NOMO-1 (cell line): ENCODE measurements at regions not wholly inside any gene's neighbourhood (a gene's known extent, or its start where the extent isn't known, plus 50 kb on each side); places are given as distances from the start of the nearest gene placed in this dataset.

Experiments used
- DNase-seq, 2 experiments: peaks; one replicate each; lab custom pipeline; 2025; ENCODE audit not compliant: unreplicated experiment in 2 of 2; lab: John Stamatoyannopoulos, UW

DNA sequence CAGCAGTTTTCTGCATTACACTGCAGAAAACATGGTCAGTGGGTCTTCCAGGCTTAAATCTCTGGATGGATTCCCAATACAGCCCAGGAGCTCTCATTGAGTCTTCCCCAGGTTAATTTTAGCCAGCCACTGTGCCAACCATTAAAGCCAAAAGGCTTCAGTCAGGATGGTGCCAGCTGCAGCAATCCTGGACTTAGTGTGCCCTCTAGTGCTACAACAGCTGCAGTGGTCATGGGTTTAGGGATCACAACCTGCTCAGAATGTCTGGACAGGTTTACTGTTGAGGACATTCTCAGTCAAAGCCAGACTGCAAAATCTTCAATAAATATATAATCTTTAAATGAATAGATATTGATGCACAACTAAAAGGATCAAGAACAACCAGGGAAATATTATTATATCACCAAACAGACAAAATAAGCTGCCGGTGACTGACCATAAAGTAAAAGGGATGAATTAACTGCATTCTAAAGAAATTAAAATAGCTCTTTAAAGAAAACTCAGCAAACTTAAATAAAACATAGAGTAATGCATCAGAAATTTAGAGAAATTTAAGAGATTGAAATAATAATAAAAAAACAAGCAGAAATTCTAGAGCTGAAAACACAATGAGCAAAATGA lies 639.9 kb downstream of the SPOCK3 start:
- DNase-seq = no peak

DNA sequence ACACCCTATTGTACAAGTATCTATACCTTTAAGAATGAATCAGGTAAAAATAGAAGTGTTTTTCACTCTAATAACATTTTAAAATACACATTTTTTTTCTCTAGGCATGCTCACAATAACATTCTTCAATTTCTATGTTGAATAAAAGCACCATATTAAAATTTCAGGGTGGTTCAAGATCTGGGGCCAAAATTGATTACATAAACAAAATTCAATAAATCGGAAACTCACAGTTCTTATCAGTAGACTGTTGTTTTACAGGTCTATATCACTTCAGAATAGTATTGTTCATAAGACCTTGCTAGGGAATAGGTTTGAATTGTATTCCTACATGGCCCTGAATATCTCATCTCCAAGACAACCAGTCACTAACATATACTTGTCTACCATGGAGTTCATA lies 634.0 kb downstream of the SPOCK3 start:
- no peak for DNase-seq

DNA sequence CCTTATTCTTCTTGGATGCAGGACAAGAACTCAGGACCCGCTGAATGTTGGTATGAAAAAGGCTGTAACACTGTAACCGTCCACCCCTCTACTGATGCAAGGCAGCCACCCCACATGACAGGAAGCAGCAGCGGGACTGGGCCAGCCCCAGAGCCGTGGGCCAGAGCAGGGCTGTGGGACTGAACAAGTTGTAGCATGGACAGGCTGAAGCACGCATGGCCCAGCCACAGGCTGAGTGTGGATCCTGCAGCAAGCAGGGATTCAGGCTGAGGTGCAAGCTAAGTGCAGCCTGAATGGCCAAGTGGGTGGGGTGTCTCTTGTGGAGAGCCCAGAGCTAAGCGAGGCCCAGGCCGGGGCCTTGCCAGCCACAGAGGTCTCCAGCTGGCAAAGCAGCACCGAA lies 632.2 kb downstream of the SPOCK3 start:
- no peak for DNase-seq

DNA sequence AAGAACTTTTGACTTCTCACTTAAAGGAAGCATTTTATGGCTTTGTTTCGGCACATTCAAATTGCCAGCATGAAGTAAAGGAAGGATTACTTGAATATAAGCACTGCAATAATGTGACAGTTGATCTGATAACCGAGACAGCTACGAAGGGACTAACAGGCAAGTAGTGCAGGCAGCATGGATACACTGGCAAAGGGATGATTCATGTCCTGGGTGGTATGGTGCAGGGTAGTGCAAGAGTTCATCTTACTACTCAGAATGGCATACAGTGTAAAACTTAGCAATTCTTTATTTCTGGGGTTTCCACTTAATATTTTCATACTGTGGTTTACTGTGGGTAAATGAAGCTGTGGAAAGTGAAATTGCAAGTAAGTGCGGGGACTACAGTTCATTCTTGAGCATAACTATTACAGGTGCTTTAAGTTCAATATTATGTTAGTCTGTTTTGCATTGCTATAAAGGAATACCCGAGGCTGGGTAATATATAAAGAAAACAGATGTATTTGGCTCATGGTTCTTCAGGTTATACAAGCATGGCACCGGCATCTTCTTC lies 611.8 kb downstream of the SPOCK3 start:
- DNase-seq = no peak

DNA sequence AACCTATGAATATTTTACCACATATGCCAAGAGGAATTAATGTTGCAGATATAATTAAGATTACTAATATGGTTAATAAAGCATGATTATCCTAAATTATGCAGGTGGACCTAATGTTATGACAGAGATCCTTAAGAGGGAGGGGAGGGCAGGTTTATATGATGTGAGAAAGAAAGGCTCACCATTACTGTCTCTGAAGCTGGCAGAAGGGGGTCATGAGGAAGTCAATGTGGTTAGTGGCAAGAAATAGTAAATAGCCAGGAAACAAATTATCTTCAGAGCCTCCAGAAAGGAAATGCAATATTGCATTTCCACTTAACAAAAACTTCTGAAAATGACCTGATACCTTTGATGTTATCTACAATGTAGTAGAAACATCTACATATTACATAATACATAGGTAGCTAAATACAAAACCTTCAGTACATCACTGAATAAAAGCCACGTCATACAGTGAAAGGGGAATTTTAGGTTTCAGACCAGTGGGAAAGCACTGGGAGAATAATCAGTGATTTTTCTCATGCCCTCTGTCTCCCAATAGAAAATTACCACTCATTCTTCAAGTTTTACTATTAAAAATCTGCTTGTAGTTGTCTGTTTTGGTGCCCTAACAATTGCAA lies 609.2 kb downstream of the SPOCK3 start:
- DNase-seq = no peak

DNA sequence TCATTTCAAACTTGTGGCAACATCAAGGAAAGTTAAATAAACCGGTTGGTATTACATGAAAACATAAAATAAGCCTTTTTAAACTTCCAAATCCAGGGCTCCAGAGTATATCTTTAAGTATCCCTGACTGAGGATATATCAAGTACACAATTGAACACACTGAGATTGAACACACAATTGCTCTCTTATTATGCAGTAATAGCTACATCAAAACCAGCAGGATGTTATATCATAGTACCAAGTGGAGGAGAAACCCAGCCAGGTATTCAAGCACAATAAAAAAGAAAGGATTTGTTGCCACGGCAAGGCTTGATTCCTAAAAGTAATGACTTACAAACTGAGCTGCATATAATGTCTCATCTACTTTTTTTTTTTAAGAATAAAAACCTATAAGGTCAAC lies 605.8 kb downstream of the SPOCK3 start:
- DNase-seq = no peak

DNA sequence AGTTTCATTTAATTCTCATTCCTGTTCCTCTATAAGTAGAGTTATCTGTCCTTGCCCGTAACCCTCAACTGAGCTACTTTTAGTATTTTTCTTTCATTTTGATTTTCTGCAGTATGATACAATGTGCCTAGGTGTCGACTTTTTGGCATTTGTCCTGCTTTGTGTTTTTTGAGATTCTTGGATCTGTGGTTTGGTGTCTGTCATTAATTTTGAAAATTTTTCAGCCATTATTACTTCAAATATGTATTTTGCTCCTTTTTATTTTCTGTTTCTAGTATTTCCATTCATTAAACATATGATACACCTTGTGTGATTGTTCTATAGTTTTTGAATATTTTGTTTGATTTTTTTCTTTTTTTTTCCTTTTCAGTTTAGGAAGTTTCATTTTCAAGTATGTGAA lies 598.9 kb downstream of the SPOCK3 start:
- no peak for DNase-seq

DNA sequence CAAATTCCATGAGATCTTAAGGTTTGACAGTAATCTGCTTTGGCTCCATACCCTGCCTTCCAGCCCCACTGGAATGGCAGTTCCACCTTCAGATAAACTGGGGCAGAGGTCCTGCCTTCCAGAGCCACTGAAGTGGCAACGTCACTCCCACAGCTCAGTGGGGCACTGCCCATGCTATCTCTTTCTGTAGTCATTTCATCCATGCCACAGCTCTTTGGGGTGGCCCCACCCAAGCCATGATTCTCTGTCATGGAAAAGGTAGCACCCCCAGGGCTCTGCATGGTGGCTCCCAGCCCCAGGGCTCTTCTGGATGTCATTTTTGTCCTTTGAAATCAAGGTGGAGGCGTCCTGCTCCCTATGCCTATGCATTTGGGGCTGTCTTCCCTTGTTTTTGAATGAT lies 596.5 kb downstream of the SPOCK3 start:
- DNase-seq = no peak

DNA sequence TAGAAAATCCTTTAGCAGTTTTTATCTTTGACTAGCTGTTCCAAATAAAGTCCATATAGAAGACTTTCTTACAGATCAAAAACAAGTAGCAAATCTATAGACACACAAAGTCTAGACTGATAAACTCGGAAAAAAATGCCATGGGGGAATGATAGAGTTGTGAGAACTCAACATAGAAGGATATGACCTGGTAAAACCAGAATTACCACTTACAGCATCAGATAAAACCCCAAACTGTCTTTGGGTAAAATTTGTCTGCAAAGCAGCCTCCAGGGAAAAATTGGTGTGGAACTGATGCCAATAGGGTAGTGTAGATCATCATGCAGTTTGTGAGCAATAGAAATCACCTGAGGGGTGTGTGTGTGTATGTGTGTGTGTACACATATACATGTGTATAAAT lies 579.1 kb downstream of the SPOCK3 start:
- no peak for DNase-seq

DNA sequence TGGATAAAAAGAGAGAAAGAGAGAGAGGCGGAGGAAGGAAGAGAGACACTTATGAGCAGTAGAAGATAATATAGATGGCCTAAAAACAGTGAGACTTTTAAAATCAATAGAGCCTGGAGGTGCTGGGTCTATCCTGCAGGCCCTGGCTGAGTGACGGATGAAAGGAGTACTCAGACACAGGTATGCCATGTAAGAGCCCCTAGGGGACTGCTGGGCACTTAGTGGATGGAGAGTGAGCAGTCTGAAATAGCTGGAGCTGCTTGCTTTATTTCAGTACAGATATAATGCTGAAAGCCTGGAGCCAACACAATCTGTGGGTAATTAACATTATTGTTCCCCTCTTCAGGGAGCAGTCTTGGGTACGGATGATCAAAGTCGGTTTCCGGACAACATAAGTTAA lies 578.6 kb downstream of the SPOCK3 start:
- no peak for DNase-seq

DNA sequence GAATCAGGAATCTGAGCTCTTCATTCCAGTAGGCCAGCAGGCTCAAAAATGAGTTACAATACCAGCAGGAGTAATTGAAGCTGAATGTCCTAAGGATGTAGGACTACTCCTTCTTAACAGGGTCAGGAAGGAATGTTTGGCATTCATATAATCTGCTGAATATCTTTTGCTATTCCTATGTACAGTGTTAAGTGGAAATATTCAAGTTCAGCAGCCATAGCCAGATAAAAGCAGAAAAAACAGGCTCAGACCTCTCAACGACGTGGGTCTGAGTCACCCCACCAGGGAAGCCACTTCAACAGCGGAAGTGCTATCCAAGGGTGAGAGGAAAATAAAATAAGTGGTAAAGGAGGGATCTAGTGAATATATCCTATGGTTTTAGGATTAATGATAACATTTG lies 577.0 kb downstream of the SPOCK3 start:
- DNase-seq = no peak

DNA sequence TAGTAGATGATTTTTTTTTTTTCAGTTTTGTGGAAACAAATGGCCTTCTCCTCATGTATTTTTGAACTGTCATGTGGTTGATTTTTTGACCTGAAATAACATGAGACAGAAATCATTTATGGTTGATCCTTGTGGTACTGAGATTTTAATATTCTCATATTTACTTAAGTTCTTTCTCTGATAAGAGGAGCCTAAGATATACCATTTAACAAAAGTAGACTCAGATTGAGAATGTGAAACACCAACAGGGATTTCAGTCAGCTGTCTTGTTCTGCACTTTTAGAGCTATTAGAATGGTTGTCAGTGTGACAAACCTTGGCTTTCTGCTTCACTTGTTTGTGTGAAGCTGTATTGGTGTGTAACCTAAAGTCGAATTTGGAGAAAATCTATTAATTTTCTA lies 575.7 kb downstream of the SPOCK3 start:
- no peak for DNase-seq

DNA sequence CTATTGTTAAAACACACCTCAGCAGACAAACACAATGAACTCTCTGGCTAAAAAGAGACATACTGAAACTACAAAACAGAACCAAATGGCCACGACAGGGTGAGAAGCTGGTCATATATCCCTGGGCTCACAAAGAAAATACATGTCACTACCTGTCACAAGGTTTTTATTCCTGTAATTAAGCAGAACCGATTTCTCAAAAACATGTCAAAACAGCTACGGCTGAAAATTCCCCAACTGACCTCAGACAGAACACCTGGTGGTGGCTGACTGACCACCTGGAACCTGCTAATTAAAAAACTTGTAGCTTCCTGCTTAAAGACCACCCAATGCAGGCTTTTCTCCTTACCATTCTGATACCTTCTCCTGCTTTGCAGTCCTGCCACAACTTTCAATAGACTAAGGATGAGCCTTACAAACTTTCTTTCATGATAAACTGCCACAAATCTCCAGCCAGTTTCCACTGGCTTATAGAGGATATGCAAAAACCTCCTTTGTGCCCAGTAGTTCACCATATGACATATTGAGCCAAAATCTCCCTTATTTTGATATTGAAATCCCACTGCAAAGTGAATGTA lies 571.9 kb downstream of the SPOCK3 start:
- DNase-seq = no peak

DNA sequence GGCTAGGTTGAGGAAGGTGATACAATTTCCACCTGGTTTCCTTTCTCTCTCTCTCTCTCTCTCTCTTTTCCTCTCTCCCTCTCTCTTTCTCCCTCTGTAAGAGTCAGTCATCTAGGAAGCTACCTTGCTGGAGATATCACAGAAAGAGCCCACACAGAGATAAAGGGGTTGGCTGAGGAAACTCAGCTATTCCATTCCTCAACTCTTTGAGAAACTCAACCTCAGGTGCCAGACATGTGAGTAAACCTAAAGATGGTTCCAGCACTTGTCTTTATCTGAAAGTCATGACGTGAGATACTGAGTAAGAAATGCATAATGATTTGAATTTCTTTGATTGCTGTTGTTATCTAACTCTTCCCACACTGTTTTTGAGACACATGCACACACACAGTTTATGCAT lies 564.0 kb downstream of the SPOCK3 start:
- no peak for DNase-seq

DNA sequence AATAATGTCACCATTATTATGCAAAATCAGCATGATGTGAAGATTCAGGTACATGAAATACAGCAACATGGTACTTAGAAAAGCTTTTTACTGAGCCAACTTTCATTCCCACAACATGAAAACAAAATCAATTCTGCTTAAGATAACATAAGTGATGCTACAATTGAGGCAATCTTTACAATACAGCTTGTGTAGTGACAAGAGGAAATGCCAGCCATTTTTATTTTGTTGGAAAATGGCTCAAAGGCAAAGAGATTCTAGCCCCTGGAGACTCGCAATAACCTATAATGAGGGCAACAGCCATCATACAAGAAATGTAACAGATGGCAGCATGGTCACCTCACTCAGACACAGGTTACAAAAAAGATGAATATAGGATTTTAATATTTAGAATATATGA lies 560.4 kb downstream of the SPOCK3 start:
- DNase-seq = no peak

DNA sequence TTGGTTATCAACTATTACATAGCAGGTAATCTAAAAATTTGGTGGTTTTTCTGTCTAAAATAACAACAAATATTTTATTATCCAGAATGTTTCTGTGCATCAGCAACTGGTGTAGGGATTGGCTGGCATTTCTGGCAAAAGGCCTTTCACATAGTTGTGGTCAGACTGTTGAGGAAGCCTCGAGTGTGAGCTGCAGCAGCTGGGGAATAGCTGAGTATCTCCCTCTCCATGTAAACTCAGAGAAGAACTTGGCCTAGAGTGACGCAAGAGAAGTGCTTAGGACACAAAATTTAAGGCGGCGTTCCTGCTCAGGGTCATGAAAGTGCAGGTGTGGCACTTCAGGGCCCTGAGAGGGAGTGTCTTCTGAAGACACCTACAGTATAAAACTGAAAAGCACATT lies 558.9 kb downstream of the SPOCK3 start:
- DNase-seq = no peak

DNA sequence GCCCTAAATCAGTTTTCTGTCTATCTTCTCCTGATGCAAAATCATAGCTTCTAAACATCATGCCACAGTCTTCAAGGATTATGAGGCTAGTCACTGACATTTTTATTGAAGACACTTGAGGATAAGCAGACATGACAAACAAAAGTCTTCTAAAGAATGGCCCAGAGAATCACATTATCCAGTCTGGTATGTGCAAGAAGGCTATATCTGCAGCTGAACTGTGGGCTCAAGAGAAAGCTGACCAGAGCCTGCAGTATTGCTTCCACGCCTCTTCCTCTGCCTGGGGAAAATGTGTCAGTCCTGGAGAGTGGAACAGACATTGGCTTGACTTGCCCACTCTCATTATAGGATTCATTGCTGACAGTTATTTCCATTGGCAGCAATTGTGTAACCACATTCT lies 553.5 kb downstream of the SPOCK3 start:
- DNase-seq = no peak

DNA sequence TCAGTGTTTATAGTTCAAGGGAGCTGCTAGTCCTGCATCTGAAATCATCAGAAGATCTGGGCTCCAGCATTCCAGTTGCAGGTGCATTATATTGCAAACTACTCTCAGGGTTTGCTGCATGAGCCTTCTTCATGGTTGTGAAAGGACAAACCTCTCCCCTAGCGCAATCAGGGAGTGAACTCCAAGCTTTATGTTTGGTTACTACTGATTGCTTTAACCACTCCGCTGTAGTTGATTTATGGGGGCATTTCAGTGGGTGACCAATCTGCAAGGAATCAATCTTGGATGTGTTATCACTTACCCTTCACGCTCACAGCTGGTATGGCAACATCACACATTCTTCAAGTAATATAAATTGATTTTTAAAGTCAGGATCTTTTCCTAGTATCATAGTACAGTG lies 552.1 kb downstream of the SPOCK3 start:
- no peak for DNase-seq
